Superior temporal gyrus (tissue), 1 donor: ENCODE measurements at regions not wholly inside any gene's neighbourhood (a gene's known extent, or its start where the extent isn't known, plus 50 kb on each side); places are given as distances from the start of the nearest gene placed in this dataset.
"Not testable (repeated sequence)": the region's sequence is repeated elsewhere in the genome, so short reads cannot be mapped to it uniquely, and the experiment has no call there.

Experiments
- DNase-seq: peaks from one replicate; pipeline ENCODE4 v3.0.0-alpha.2; 2016; ENCODE audit errors: extremely low spot score

DNA sequence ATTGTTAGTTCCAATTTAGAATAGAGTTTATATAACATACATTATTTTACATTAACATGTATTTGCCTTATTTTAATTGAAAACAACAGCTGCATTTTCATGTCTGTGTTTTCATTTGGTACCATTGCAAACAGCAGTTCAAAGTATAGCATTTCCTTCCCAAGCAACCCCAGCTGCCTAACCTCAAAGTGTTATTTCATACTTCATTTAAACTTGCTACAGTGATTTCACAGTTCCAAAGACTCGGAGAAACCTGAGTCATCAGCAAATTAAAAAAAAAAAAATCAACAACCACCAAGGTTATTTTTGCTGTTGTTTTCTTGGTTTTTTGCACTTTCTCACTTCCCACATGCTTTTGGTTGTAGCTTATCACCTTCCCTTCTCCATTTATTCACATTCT, 236.5 kb upstream of the SPHKAP start:
- no peak for DNase-seq

DNA sequence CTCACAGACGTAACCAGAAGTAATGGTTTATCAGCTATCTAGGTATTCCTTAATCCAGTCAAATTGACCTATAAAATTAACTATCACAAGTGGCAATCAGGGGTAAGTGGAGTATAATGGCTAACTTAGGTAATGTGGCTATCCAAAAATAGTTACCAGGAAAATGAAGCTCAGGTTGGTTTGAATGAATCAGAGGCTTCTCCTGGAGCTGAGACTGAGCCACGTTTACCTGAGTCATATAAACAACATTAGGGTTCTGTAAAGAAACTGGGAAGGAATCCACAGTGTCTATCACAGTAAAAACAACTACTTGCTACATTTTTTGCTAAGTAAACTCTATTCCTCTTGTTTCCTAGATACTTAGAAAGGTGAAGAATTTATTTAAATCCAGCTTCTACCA, 236.0 kb upstream of the SPHKAP start:
- no peak for DNase-seq

GRCh38 chr2:228410061-228410460, 228.6 kb upstream of the SPHKAP start:
- no peak for DNase-seq

- DNase-seq: no peak
Observed at GRCh38 chr2:228409493-228409892, 228.0 kb upstream of the SPHKAP start.

- DNase-seq: no peak
Observed at GRCh38 chr2:228408529-228409227, 227.2 kb upstream of the SPHKAP start.

GRCh38 chr2:228407821-228408220, 226.3 kb upstream of the SPHKAP start:
- DNase-seq: no peak

GRCh38 chr2:228401065-228401912, 219.8 kb upstream of the SPHKAP start:
- DNase-seq: no peak

- DNase-seq: no peak
Observed at GRCh38 chr2:228387776-228388175, 206.3 kb upstream of the SPHKAP start.

GRCh38 chr2:228378696-228379425, 197.4 kb upstream of the SPHKAP start:
- DNase-seq: no peak

- DNase-seq: no peak
Observed at GRCh38 chr2:228378233-228378632, 196.7 kb upstream of the SPHKAP start.

DNA sequence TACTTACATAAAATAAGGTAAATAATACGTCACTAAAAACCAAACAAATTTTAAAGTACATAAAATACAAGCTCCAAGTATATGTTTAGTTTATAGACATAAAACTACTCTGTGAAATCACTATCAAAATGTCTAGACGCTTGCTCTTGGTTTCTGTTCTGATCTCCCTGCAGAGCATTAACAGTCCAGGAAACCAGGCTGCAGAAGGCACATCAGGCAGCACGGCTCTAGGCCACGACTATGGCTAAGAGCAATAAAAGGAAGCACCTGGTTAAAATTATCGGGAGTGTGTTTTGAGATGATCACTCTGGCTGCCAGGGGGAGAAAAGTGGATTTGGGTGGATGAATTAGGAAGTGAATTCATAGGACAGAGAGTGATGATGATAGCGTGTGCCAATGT, 196.0 kb upstream of the SPHKAP start:
- DNase-seq: no peak

GRCh38 chr2:228374741-228375140, 193.3 kb upstream of the SPHKAP start:
- DNase-seq: no peak

DNA sequence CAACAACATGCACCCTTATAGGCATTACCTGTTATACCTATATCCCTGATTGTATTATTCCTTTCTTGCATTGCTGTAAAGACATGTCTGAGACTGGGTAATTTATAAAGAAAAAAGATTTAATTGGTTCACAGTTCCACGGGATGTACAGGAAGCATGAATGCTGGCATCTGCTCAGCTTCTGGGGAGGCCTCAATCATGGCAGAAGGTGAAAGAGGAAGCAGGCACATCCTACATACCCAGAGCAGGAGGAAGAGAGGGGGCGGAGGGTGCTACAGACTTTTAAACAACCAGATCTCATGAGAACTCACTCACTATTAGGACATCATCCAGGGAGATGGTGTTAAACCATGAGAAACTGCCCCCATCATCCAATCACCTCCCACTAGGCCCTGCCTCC, 191.7 kb upstream of the SPHKAP start:
- DNase-seq: no peak

DNA sequence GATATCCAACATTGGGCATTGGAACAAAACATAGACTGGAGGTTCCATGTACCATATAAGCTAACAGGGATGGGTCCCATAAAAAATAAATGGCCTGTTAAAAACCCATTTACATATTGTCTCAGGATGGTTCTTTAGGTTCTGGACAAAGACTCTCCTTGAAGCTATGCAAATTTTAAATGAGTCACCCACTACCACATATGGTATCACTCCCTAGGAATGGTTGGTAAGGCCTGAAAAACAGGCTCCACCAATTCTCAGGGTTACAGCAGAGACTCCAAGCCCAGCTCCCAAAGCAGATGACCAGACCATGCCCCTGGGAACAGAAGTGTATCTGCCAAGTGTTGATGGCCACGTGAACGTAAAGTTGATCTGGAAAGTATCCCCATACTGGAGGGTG, 190.7 kb upstream of the SPHKAP start:
- no peak for DNase-seq

DNA sequence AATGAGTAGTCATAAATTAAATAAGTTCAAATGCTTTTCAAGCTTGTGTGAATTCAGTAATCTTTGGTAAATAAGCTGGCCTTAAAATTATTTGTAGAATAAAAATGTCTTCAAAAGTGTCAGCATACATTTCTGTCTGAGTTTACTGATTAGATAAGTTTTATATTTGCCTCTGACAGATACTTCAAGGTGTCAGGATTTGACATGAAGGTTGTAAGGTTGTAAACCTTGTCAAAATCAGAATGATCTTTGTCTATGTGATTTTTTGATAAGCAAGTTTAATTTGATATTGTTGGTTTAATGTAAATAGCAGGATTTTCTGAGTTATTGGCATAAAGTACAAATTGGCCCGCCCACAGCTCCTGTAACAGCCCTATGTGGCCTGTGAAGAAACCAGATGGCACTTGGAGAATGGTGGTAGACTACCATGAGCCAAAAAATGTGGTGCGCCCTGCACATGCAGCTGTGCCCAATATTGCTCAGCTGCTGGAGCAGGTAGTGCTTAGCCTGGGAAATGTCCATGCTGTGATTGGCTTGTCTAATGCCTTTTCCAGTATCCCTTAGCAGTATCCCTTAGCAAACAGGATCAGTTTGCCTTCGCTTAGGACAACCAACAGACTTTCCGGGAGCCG, 188.0 kb upstream of the SPHKAP start:
- no peak for DNase-seq

DNA sequence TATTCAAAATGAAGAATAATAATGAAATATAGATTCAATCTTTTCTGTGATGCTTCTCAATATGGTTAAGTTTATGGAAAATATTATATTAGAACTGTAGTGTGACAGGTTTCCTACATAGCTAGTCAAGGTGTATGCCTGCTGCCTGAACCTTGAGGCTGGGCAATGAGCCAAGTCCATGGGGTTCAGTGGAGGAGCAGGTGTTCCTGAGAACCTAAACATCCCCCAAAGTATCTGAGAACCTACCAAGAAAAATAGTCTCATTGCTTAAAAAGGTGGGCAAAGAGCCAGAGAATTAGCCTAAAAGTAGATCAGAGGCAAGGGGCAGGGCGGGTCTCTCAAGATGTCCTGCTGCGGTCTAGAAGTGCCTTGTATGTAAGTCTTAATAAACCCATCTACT, 185.9 kb upstream of the SPHKAP start:
- DNase-seq: no peak

DNA sequence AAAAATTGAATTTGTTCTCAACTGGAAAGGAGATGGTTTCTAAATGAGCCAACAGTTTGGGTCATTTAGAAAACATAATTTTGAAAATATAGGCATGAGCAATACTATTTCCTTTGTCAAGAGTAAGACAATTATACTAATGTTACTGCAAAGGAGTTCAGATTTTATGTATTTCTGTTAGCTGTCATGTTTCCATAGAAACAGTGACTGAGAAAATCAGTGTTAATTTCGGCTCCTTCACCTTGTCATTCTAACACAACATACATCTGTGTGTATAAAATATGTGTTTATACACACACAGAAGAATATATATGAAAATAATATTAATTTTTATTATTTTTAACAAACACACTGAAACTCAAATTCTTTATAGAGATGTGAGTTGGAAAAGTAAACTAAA, 178.0 kb upstream of the SPHKAP start:
- DNase-seq: no peak

DNA sequence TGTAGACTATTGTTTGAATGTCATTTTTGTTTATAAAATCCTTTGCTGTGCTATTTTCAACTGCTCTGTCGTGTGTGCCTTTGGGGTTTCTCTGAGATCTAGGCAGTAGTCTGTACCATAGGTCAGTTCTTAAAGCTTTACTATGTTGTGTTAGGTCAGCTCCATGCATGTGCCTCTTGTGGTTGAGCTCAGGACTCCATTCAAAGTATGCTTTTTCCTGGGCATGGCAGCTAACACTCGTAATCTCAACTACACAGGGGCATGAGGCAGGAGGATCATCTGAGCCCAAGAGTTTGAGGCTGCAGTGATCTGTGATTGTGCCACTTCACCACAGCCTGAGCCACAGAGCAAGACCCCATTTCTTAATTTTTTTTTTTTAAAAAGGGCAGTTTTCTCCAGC, 174.4 kb upstream of the SPHKAP start:
- DNase-seq: no peak

DNA sequence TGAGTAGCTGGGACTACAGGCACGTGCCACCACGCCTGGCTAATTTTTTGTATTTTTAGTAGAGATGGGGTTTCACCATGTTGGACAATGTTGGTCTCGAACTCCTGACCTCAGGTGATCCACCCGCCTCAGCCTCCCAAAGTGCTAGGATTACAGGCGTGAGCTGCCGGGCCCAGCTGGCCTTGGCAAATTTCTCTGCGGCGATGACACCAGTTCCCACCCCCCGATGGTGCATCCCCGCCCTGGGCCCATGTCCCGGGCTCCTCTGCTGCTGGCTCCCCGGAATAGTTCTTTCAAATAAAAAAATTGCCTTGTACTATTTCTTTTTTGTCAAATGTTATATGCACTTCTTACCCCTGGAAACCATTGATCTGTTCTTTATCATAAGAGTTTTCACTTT, 171.5 kb upstream of the SPHKAP start:
- not testable (repeated sequence) for DNase-seq

- no peak for DNase-seq
Observed at GRCh38 chr2:228352048-228352447, 170.6 kb upstream of the SPHKAP start.

DNA sequence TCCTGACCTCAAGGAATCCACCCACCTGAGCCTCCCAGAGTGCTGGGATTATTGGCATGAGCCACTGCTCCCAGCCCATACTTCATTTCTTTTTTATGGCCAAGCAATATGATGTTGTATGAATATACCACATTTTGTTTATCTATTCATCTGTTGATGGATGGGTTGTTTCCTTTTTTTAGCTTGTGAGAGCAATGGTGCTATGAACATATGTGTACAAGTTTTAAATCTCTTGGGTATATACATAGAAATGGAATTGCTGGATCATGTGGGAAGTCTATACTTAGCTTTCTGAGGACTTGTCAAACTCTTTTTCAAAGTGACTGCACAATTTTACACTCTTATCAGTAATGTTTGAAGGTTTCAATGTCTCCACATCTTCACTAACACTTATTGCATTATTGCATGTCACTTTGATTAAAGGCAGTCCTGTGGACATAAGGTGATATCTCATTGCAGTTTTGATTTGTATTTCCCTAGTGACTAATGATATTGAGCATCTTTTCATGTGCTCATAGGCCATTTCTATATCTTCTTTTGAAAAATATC, 167.1 kb upstream of the SPHKAP start:
- DNase-seq: no peak

GRCh38 chr2:228344531-228344930, 163.0 kb upstream of the SPHKAP start:
- no peak for DNase-seq
